GM10266 (cell line): ENCODE measurements at regions not wholly inside any gene's neighbourhood (a gene's known extent, or its start where the extent isn't known, plus 50 kb on each side); places are given as distances from the start of the nearest gene placed in this dataset.

Experiments used
- DNase-seq: peaks from one replicate; pipeline ENCODE4 v3.0.0; 2012; ENCODE audit errors: extremely low spot score
- CTCF ChIP-seq: IDR thresholded peaks from 2 replicates; pipeline ENCODE4 v1.5.1; 2012; ENCODE audit warnings: mild to moderate bottlenecking, low read depth; ENCODE audit not compliant: control insufficient read depth, insufficient read depth; ENCODE audit errors: missing control alignments

DNA sequence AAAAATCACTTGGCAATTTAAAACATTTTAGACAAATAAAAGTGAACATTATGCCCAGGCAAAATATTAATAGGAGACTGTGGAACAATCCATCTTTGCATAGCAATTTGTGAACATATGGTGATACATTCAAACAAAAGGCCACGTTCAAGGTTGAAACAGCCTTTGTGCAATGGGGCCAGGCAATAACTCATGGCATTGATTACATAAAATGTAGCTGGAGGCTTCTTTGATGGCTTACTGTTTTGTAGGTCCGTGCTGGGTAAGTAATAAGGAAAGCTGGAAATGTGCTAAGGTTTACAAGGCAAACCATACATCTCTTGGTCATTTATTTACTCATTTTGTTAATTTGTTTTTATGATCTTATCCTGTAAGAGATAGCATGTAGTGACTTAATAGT is 651.8 kb downstream of the KCTD16 start:
- no peak for DNase-seq
- no peak for TF ChIP-seq CTCF

- no peak for DNase-seq
- no peak for TF ChIP-seq CTCF
Measured at GRCh38 chr5:144820278-144820677, 649.6 kb downstream of the KCTD16 start.

DNA sequence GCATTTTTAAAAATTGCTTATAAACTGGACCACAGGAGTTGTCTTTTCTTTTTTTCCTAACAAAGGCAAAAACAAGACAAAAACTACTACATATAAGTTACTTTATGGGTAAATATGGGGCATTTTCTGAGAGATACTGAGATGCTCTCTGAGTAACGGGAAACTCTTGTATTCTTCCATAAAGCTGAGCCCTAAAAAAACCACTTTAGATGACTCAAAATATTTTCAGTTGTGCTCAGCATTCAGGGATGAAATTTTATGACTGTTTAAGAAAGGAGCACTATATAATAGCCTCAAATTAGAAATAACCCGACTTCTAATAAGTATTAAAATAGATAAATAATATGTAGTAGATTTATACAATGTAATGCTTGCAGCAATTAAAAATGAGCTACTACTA is 644.5 kb downstream of the KCTD16 start:
- TF ChIP-seq CTCF = no peak

DNA sequence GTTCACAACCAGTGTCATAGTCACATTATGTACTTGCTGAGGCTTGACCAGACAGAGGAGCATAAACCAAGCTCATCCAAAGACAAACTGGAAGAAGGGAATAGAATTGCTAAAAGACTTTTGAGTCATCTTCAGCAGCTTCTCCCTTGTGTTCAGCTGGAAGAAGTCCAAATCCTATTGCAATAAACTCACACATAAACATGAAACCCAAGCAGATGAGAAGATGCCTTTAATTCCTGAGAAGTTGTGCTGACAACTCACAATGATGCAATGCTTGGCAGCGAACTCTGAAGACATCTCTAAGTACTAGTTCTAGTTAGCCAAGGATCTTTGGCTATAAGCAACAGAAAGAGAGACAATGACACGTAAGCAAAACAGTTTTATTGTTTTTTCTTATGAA is 642.1 kb downstream of the KCTD16 start:
- no peak for DNase-seq
- no peak for TF ChIP-seq CTCF

More for the DNA sequence above, 644.5 kb downstream of the KCTD16 start:
- no peak for DNase-seq

GRCh38 chr5:144800169-144800568 is 629.5 kb downstream of the KCTD16 start:
- TF ChIP-seq CTCF = no peak
- no peak for DNase-seq

GRCh38 chr5:144798595-144798994 is 627.9 kb downstream of the KCTD16 start:
- no peak for DNase-seq
- TF ChIP-seq CTCF = no peak

DNA sequence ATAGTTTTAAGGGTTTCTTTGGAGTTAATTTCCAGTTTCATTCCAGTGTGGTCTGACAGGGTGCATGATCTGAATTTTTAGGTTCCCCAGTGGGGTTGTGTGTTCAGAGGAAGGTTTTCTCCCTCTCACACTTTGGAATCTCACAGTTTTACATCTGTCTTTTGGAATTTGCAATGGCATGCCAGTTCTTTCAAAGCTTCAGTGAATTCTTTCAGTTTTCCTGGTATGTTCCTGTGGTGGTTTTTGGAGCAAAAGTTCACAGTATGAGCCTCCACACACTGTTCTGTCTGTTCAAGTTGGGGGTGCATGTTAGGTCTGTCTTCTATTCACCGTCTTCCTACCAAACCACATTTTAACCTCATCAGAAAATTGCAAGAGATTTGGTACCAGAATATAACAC is 624.2 kb downstream of the KCTD16 start:
- no peak for DNase-seq

More for the DNA sequence above, 624.2 kb downstream of the KCTD16 start:
- TF ChIP-seq CTCF = no peak
